AG04449 (cell line): ENCODE measurements at regions not wholly inside any gene's neighbourhood (a gene's known extent, or its start where the extent isn't known, plus 50 kb on each side); places are given as distances from the start of the nearest gene placed in this dataset.
A peak's percentile ranks its signal among the peaks of the same experiment; 100 is the strongest.

Experiments
- CTCF ChIA-PET: fragments of 350-600 bp; formaldehyde crosslinking; extraction: SDS; loops from one replicate; lab custom pipeline; 2021; ENCODE audit warnings: antibody characterized with exemption; lab: Yijun Ruan, JAX
- POLR2A ChIA-PET: fragments of 400-600, 350-600 bp; formaldehyde crosslinking; extraction: SDS; loops from one replicate; lab custom pipeline; 2020; ENCODE audit warnings: antibody characterized with exemption, inconsistent platforms; lab: Yijun Ruan, JAX
- DNase-seq: peaks from one replicate; pipeline ENCODE4 v3.0.0-alpha.2; 2010; ENCODE audit warnings: low read depth, low spot score
- H3K4me3 ChIP-seq: 2 replicates; pipeline ENCODE4 v1.5.1; 2011; ENCODE audit warnings: low read depth, mild to moderate bottlenecking, control low read depth, low read length
- CTCF ChIP-seq: IDR thresholded peaks from one replicate; pipeline ENCODE4 v1.5.1; 2011; ENCODE audit warnings: mild to moderate bottlenecking, moderate library complexity, low read length, control low read depth, inconsistent platforms; ENCODE audit not compliant: insufficient read depth; ENCODE audit errors: missing control alignments

- H3K4me3 ChIP-seq = no peak overlapping the region
- CTCF ChIA-PET = no interaction called here
- TF ChIP-seq CTCF = no peak
- no peak for DNase-seq
- POLR2A ChIA-PET = no interaction called here
Measured at GRCh38 chr21:15568516-15568915, 161.3 kb upstream of the USP25 start.

GRCh38 chr21:15586752-15587427 lies 142.9 kb upstream of the USP25 start:
- no peak for DNase-seq
- no peak overlapping the region for H3K4me3 ChIP-seq
- no peak for TF ChIP-seq CTCF
- ChIA-PET CTCF (interaction anchor here (0.9 kb wide), 1 partner anchor 1184 kb away, joined by 3 read pairs; no protein-coding TSS in a partner anchor), POLR2A (no interaction called here)

GRCh38 chr21:15592271-15592860 lies 137.4 kb upstream of the USP25 start:
- POLR2A ChIA-PET = no interaction called here
- CTCF ChIA-PET = interaction anchor here (0.7 to 3.3 kb wide), 12 partner anchors 8 to 1339 kb away, joined by 3 to 25 read pairs (median 3); no protein-coding TSS in a partner anchor
- TF ChIP-seq CTCF = peak; percentile 33
- no peak overlapping the region for H3K4me3 ChIP-seq
- DNase-seq = no peak

- CTCF ChIA-PET = interaction anchor here (0.7 to 3.3 kb wide), 8 partner anchors 26 to 1340 kb away, joined by 3 to 25 read pairs (median 3); no protein-coding TSS in a partner anchor
- POLR2A ChIA-PET = no interaction called here
- no peak for TF ChIP-seq CTCF
- no peak for DNase-seq
- no peak overlapping the region for H3K4me3 ChIP-seq
Measured at GRCh38 chr21:15592957-15593356, 136.8 kb upstream of the USP25 start.

- ChIA-PET POLR2A (no interaction called here), CTCF (no interaction called here)
- no peak for TF ChIP-seq CTCF
- no peak for DNase-seq
- H3K4me3 ChIP-seq = no peak overlapping the region
Measured at GRCh38 chr21:15601390-15601789, 128.4 kb upstream of the USP25 start.

GRCh38 chr21:15604413-15604812 lies 125.4 kb upstream of the USP25 start:
- H3K4me3 ChIP-seq = no peak overlapping the region
- POLR2A ChIA-PET = no interaction called here
- DNase-seq = no peak
- TF ChIP-seq CTCF = no peak
- CTCF ChIA-PET = no interaction called here
